CD4-positive, alpha-beta memory T cell (primary cell): ENCODE measurements at regions not wholly inside any gene's neighbourhood (a gene's known extent, or its start where the extent isn't known, plus 50 kb on each side); places are given as distances from the start of the nearest gene placed in this dataset.

ENCODE experiments used
- CTCF ChIA-PET: fragments of 350-600 bp; sonication (Branson Sonifier 250); formaldehyde crosslinking; loops from one replicate; lab custom pipeline; 2021; ENCODE audit warnings: inconsistent platforms; ENCODE audit not compliant: partially characterized antibody; lab: Charles Lee
- POLR2A ChIA-PET: fragments of 350-600 bp; sonication (Branson Sonifier 250); formaldehyde crosslinking; loops from one replicate; lab custom pipeline; 2021; ENCODE audit not compliant: partially characterized antibody; lab: Charles Lee
- DNase-seq, 5 donors: peaks; one replicate each; pipeline versions ENCODE4 v3.0.0 to v3.0.0-alpha.2; 2020 to 2022; ENCODE audit warnings: mixed read lengths in 1 of 5
- H3K27ac ChIP-seq: one replicate; pipeline ENCODE4 v1.7.0; 2013; ENCODE audit warnings: low read depth, low read length
- H3K27me3 ChIP-seq: 2 replicates; pipeline ENCODE4 v1.7.0; 2013; ENCODE audit warnings: mild to moderate bottlenecking, low read length, moderate library complexity; ENCODE audit not compliant: insufficient read depth
- H3K36me3 ChIP-seq: 2 replicates; pipeline ENCODE4 v1.7.0; 2013; ENCODE audit warnings: mild to moderate bottlenecking, low read length, moderate library complexity; ENCODE audit not compliant: insufficient read depth
- H3K4me1 ChIP-seq: 2 replicates; pipeline ENCODE4 v1.7.0; 2013; ENCODE audit warnings: mild to moderate bottlenecking, low read length, moderate library complexity; ENCODE audit not compliant: insufficient read depth
- H3K4me3 ChIP-seq, 2 donors: one replicate each; pipeline ENCODE4 v1.7.0; 2013; ENCODE audit warnings: low read length in 2 of 2, mild to moderate bottlenecking in 1 of 2
- H3K9me3 ChIP-seq, 2 donors: one replicate each; pipeline ENCODE4 v1.7.0; 2013; ENCODE audit warnings: low read length in 2 of 2, control low read depth in 1 of 2; ENCODE audit not compliant: control insufficient read depth in 1 of 2
- H3K27ac Mint-ChIP-seq, 7 donors: one replicate each; pipeline ENCODE4 v1.8.0; 2020 to 2021; ENCODE audit warnings: mixed read lengths in 7 of 7, mild to moderate bottlenecking in 6 of 7, inconsistent platforms in 3 of 7, moderate library complexity in 3 of 7
- H3K27me3 Mint-ChIP-seq, 2 donors: one replicate each; pipeline ENCODE4 v1.8.0; 2020 to 2021; ENCODE audit warnings: mixed read lengths in 2 of 2
- H3K36me3 Mint-ChIP-seq, 2 donors: one replicate each; pipeline ENCODE4 v1.8.0; 2020 to 2021; ENCODE audit warnings: mixed read lengths in 2 of 2, inconsistent platforms in 1 of 2, mild to moderate bottlenecking in 1 of 2
- H3K4me1 Mint-ChIP-seq, 4 donors: one replicate each; pipeline ENCODE4 v1.8.0; 2020 to 2021; ENCODE audit warnings: mixed read lengths in 4 of 4, mild to moderate bottlenecking in 1 of 4
- H3K4me3 Mint-ChIP-seq, 8 donors: one replicate each; pipeline ENCODE4 v1.8.0; 2020 to 2021; ENCODE audit warnings: mixed read lengths in 8 of 8, mild to moderate bottlenecking in 7 of 8, moderate library complexity in 6 of 8, inconsistent platforms in 3 of 8
- H3K9me3 Mint-ChIP-seq, 8 donors: one replicate each; pipeline ENCODE4 v1.8.0; 2020 to 2021; ENCODE audit warnings: mixed read lengths in 8 of 8, mild to moderate bottlenecking in 5 of 8, inconsistent platforms in 3 of 8, moderate library complexity in 1 of 8
- intact Hi-C: fragments of 100-400 bp; cut with micrococcal nuclease; formaldehyde crosslinking; loops from one replicate; pipeline ENCODE4 v1.15.1; 2023

- Mint-ChIP-seq H3K4me3 (no peak overlapping the region), H3K4me1 (no peaks in the 10 kb centered on the region), H3K36me3 (no peaks in the 10 kb centered on the region), H3K9me3 (peaks cover 0 to 8% (median 3%) of the 10 kb centered on the region in 8 donors), H3K27me3 (peaks cover 10 to 17% of the 10 kb centered on the region in 2 donors), H3K27ac (no peak overlapping the region)
- intact Hi-C loops: no loop called here
- POLR2A ChIA-PET: no interaction called here
- H3K36me3 ChIP-seq: no peaks in the 10 kb centered on the region
- CTCF ChIA-PET: no interaction called here
- H3K4me1 ChIP-seq: no peaks in the 10 kb centered on the region
- no peak overlapping the region for H3K4me3 ChIP-seq
- DNase-seq: no peak
- H3K9me3 ChIP-seq: no peaks in the 10 kb centered on the region
- no peaks in the 10 kb centered on the region for H3K27me3 ChIP-seq
- H3K27ac ChIP-seq: no peak overlapping the region
Measured at GRCh38 chr11:13105237-13105844, 96.2 kb downstream of the RASSF10 start.

GRCh38 chr11:13107544-13108044 is 98.5 kb downstream of the RASSF10 start:
- Mint-ChIP-seq H3K4me1 (no peaks in the 10 kb centered on the region), H3K9me3 (peaks cover 0 to 8% (median 3%) of the 10 kb centered on the region in 8 donors), H3K27me3 (peaks cover 10 to 20% of the 10 kb centered on the region in 2 donors), H3K27ac (no peak overlapping the region), H3K4me3 (no peak overlapping the region), H3K36me3 (no peaks in the 10 kb centered on the region)
- ChIA-PET POLR2A (no interaction called here), CTCF (no interaction called here)
- DNase-seq: no peak
- Histone ChIP-seq H3K36me3 (no peaks in the 10 kb centered on the region), H3K27ac (no peak overlapping the region), H3K4me1 (no peaks in the 10 kb centered on the region), H3K9me3 (no peaks in the 10 kb centered on the region), H3K27me3 (no peaks in the 10 kb centered on the region), H3K4me3 (no peak overlapping the region)
- intact Hi-C loops: no loop called here

GRCh38 chr11:13108416-13108815 is 99.3 kb downstream of the RASSF10 start:
- peaks cover 0 to 8% (median 3%) of the 10 kb centered on the region in 8 donors for H3K9me3 Mint-ChIP-seq
- no peak for DNase-seq
- ChIA-PET POLR2A (no interaction called here), CTCF (no interaction called here)
- H3K36me3 Mint-ChIP-seq: no peaks in the 10 kb centered on the region
- H3K27me3 ChIP-seq: no peaks in the 10 kb centered on the region
- H3K36me3 ChIP-seq: no peaks in the 10 kb centered on the region
- no peaks in the 10 kb centered on the region for H3K4me1 Mint-ChIP-seq
- no peaks in the 10 kb centered on the region for H3K9me3 ChIP-seq
- no peak overlapping the region for H3K27ac ChIP-seq
- H3K4me3 ChIP-seq: no peak overlapping the region
- intact Hi-C loops: no loop called here
- peaks cover 10 to 22% of the 10 kb centered on the region in 2 donors for H3K27me3 Mint-ChIP-seq
- H3K27ac Mint-ChIP-seq: no peak overlapping the region
- no peak overlapping the region for H3K4me3 Mint-ChIP-seq
- no peaks in the 10 kb centered on the region for H3K4me1 ChIP-seq

- Mint-ChIP-seq H3K27ac (no peak overlapping the region), H3K4me3 (no peak overlapping the region), H3K27me3 (peaks cover 14 to 22% of the 10 kb centered on the region in 2 donors), H3K36me3 (no peaks in the 10 kb centered on the region), H3K4me1 (no peaks in the 10 kb centered on the region), H3K9me3 (peaks cover 0 to 8% (median 3%) of the 10 kb centered on the region in 8 donors)
- CTCF ChIA-PET: no interaction called here
- POLR2A ChIA-PET: no interaction called here
- no peak overlapping the region for H3K4me3 ChIP-seq
- H3K27ac ChIP-seq: no peak overlapping the region
- H3K27me3 ChIP-seq: no peaks in the 10 kb centered on the region
- H3K4me1 ChIP-seq: no peaks in the 10 kb centered on the region
- no peaks in the 10 kb centered on the region for H3K9me3 ChIP-seq
- DNase-seq: no peak
- intact Hi-C loops: no loop called here
- H3K36me3 ChIP-seq: no peaks in the 10 kb centered on the region
Measured at GRCh38 chr11:13109616-13110015, 100.5 kb downstream of the RASSF10 start.

- POLR2A ChIA-PET: no interaction called here
- peaks cover 14 to 20% of the 10 kb centered on the region in 2 donors for H3K27me3 Mint-ChIP-seq
Measured at GRCh38 chr11:13110145-13110544, 101.0 kb downstream of the RASSF10 start.

GRCh38 chr11:13110929-13111812 is 102.1 kb downstream of the RASSF10 start:
- no peaks in the 10 kb centered on the region for H3K4me1 ChIP-seq
- POLR2A ChIA-PET: no interaction called here
- no peak overlapping the region for H3K27ac ChIP-seq
- H3K27me3 Mint-ChIP-seq: peaks cover 10 to 20% of the 10 kb centered on the region in 2 donors
- no peak overlapping the region for H3K4me3 Mint-ChIP-seq
- no peaks in the 10 kb centered on the region for H3K27me3 ChIP-seq
- H3K36me3 ChIP-seq: no peaks in the 10 kb centered on the region
- no peaks in the 10 kb centered on the region for H3K9me3 ChIP-seq
- intact Hi-C loops: no loop called here
- no peak for DNase-seq
- H3K4me3 ChIP-seq: no peak overlapping the region
- peaks cover 0 to 8% (median 3%) of the 10 kb centered on the region in 8 donors for H3K9me3 Mint-ChIP-seq
- H3K4me1 Mint-ChIP-seq: no peaks in the 10 kb centered on the region
- CTCF ChIA-PET: no interaction called here
- H3K36me3 Mint-ChIP-seq: no peaks in the 10 kb centered on the region
- no peak overlapping the region for H3K27ac Mint-ChIP-seq

More at GRCh38 chr11:13110145-13110544, 101.0 kb downstream of the RASSF10 start:
- H3K4me1 Mint-ChIP-seq: no peaks in the 10 kb centered on the region
- CTCF ChIA-PET: no interaction called here
- H3K36me3 ChIP-seq: no peaks in the 10 kb centered on the region
- no peaks in the 10 kb centered on the region for H3K27me3 ChIP-seq
- no peak overlapping the region for H3K27ac ChIP-seq
- H3K36me3 Mint-ChIP-seq: no peaks in the 10 kb centered on the region
- no peak overlapping the region for H3K4me3 Mint-ChIP-seq
- H3K27ac Mint-ChIP-seq: no peak overlapping the region
- no peak overlapping the region for H3K4me3 ChIP-seq
- H3K4me1 ChIP-seq: no peaks in the 10 kb centered on the region
- H3K9me3 ChIP-seq: no peaks in the 10 kb centered on the region
- H3K9me3 Mint-ChIP-seq: peaks cover 0 to 8% (median 3%) of the 10 kb centered on the region in 8 donors
- DNase-seq: no peak
- intact Hi-C loops: no loop called here

- no peak overlapping the region for H3K27ac Mint-ChIP-seq
Measured at GRCh38 chr11:13111813-13112130, 102.7 kb downstream of the RASSF10 start.

More at GRCh38 chr11:13111813-13112130, 102.7 kb downstream of the RASSF10 start:
- H3K4me3 ChIP-seq: no peak overlapping the region
- no peaks in the 10 kb centered on the region for H3K4me1 ChIP-seq
- Mint-ChIP-seq H3K36me3 (no peaks in the 10 kb centered on the region), H3K4me3 (no peak overlapping the region), H3K4me1 (no peaks in the 10 kb centered on the region), H3K9me3 (peaks cover 0 to 8% (median 3%) of the 10 kb centered on the region in 8 donors), H3K27me3 (peaks cover 7 to 21% of the 10 kb centered on the region in 2 donors)
- intact Hi-C loops: no loop called here
- H3K27me3 ChIP-seq: no peaks in the 10 kb centered on the region
- ChIA-PET CTCF (no interaction called here), POLR2A (no interaction called here)
- no peaks in the 10 kb centered on the region for H3K9me3 ChIP-seq
- no peak overlapping the region for H3K27ac ChIP-seq
- H3K36me3 ChIP-seq: no peaks in the 10 kb centered on the region
- no peak for DNase-seq
